ENCODE measurements at regions not wholly inside any gene's neighbourhood (a gene's known extent, or its start where the extent isn't known, plus 50 kb on each side); places are given as distances from the start of the nearest gene placed in this dataset.

DNA sequence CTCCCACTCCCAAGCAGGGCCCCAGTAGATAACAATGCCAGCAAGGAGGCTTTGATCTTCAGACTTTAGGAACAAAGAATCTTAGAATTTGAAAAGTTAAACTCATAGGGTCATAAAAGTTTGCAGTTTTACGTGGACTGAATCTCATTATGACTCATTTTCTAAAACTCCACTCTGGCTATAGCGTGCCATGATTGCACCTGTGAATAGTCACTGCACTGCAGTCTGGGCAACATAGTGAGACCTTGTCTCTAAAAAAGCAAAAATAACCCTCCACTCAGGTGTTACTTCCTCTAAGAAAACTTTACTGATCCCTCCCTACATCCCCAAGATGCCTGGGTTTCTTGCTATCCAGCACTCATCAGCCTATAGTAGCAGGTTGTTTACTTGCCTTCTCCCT is 104.5 kb downstream of the IL20RB start:
- TF ChIP-seq EZH2 (IDR thresholded peaks at IDR 0.05; ENCODE audit: borderline replicate concordance, low read depth, low read length, poor library complexity, severe bottlenecking) (no peak), CTCF (conservative IDR thresholded peaks at IDR 0.05; ENCODE audit: low read depth, low read length) (no peak)

All from A673 (cell line).